CD14-positive monocyte (primary cell): ENCODE measurements at regions not wholly inside any gene's neighbourhood (a gene's known extent, or its start where the extent isn't known, plus 50 kb on each side); places are given as distances from the start of the nearest gene placed in this dataset.

ENCODE experiments used
- DNase-seq, 3 donors: peaks; one replicate each; pipeline ENCODE4 v3.0.0-alpha.2; 2011 to 2022
- H2AFZ ChIP-seq: 2 replicates; pipeline ENCODE4 v1.6.0; 2012; ENCODE audit warnings: mild to moderate bottlenecking, low read depth, low read length, inconsistent platforms; ENCODE audit not compliant: insufficient read depth, poor library complexity, severe bottlenecking
- H3K27ac ChIP-seq, 2 donors: 1 replicate in 1 of 2; 2 replicates in 1 of 2; pipeline ENCODE4 v1.5.1; 2012 to 2013; ENCODE audit warnings: low read length in 2 of 2, control low read depth in 1 of 2, inconsistent platforms in 1 of 2, low read depth in 1 of 2, mild to moderate bottlenecking in 1 of 2
- H3K27me3 ChIP-seq, 2 donors: one replicate each; pipeline versions ENCODE4 v1.6.0 to v1.6.1; 2011 to 2013; ENCODE audit warnings: low read length in 2 of 2; ENCODE audit not compliant: control insufficient read depth in 2 of 2, insufficient read depth in 2 of 2
- H3K36me3 ChIP-seq, 2 donors: replicated peaks in 1 of 2; 1 replicate in 1 of 2; 2 replicates in 1 of 2; pipeline versions ENCODE4 v1.5.1 to v1.6.1; 2012 to 2013; ENCODE audit warnings: low read length in 2 of 2, control low read depth in 1 of 2, inconsistent platforms in 1 of 2, mild to moderate bottlenecking in 1 of 2; ENCODE audit not compliant: insufficient read depth in 2 of 2, control insufficient read depth in 1 of 2
- H3K4me1 ChIP-seq, 2 donors: 1 replicate in 1 of 2; 2 replicates in 1 of 2; pipeline versions ENCODE4 v1.5.1 to v1.6.1; 2012 to 2013; ENCODE audit warnings: low read length in 2 of 2, control low read depth in 1 of 2, inconsistent platforms in 1 of 2, mild to moderate bottlenecking in 1 of 2, moderate library complexity in 1 of 2; ENCODE audit not compliant: insufficient read depth in 2 of 2, control insufficient read depth in 1 of 2
- H3K4me2 ChIP-seq: replicated peaks from 2 replicates; pipeline ENCODE3; 2012; ENCODE audit warnings: low read length, moderate library complexity, mild to moderate bottlenecking; ENCODE audit not compliant: poor library complexity, severe bottlenecking; ENCODE audit errors: extremely low read depth
- H3K4me3 ChIP-seq, 3 experiments: fragments of 200-600 bp in 1 of 3; sonication (generic) in 1 of 3; replicated peaks in 1 of 3; 1 replicate in 2 of 3; 2 replicates in 1 of 3; pipeline ENCODE4 v1.5.1; 2011 to 2013; ENCODE audit warnings: low read length in 3 of 3, mild to moderate bottlenecking in 3 of 3, control low read depth in 2 of 3, low read depth in 2 of 3, inconsistent platforms in 1 of 3, moderate library complexity in 1 of 3
- H3K79me2 ChIP-seq: 2 replicates; pipeline ENCODE4 v1.6.0; 2012; ENCODE audit warnings: mild to moderate bottlenecking, control low read depth, inconsistent platforms, low read length, moderate library complexity; ENCODE audit not compliant: insufficient read depth
- H3K9ac ChIP-seq: 2 replicates; pipeline ENCODE4 v1.6.0; 2017; ENCODE audit warnings: low read length, mild to moderate bottlenecking; ENCODE audit not compliant: insufficient read depth, poor library complexity, severe bottlenecking
- H3K9me3 ChIP-seq, 2 donors: replicated peaks in 1 of 2; 1 replicate in 1 of 2; 2 replicates in 1 of 2; pipeline versions ENCODE4 v1.5.1 to v1.6.1; 2012 to 2013; ENCODE audit warnings: low read length in 2 of 2, control low read depth in 1 of 2; ENCODE audit not compliant: control insufficient read depth in 1 of 2, insufficient read depth in 1 of 2
- H4K20me1 ChIP-seq: 2 replicates; pipeline ENCODE4 v1.6.0; 2012; ENCODE audit warnings: mild to moderate bottlenecking, low read length, control low read depth, moderate library complexity; ENCODE audit not compliant: insufficient read depth
- H3K27ac Mint-ChIP-seq, 7 donors: one replicate each; pipeline ENCODE4 v1.8.0; 2020; ENCODE audit warnings: mild to moderate bottlenecking in 7 of 7, mixed read lengths in 7 of 7, moderate library complexity in 6 of 7, inconsistent platforms in 2 of 7
- H3K27me3 Mint-ChIP-seq, 3 donors: one replicate each; pipeline ENCODE4 v1.8.0; 2021 to 2022; ENCODE audit warnings: low read depth in 3 of 3, mild to moderate bottlenecking in 3 of 3, mixed read lengths in 3 of 3, moderate library complexity in 3 of 3, inconsistent platforms in 1 of 3
- H3K36me3 Mint-ChIP-seq, 2 donors: one replicate each; pipeline ENCODE4 v1.8.0; 2020; ENCODE audit warnings: mixed read lengths in 2 of 2, inconsistent platforms in 1 of 2, mild to moderate bottlenecking in 1 of 2
- H3K4me1 Mint-ChIP-seq: one replicate; pipeline ENCODE4 v1.8.0; 2020; ENCODE audit warnings: mild to moderate bottlenecking, mixed read lengths
- H3K4me3 Mint-ChIP-seq, 2 donors: one replicate each; pipeline ENCODE4 v1.8.0; 2020; ENCODE audit warnings: mild to moderate bottlenecking in 2 of 2, mixed read lengths in 2 of 2, moderate library complexity in 1 of 2
- H3K9me3 Mint-ChIP-seq, 7 donors: one replicate each; pipeline ENCODE4 v1.8.0; 2020 to 2022; ENCODE audit warnings: mixed read lengths in 7 of 7, mild to moderate bottlenecking in 6 of 7, moderate library complexity in 6 of 7, inconsistent platforms in 2 of 7
- CTCF ChIP-seq: fragments of 200-600 bp; IDR thresholded peaks from one replicate; pipeline ENCODE4 v1.8.0; 2022; ENCODE audit warnings: antibody characterized with exemption, mild to moderate bottlenecking
- WGBS: methylation state at CpG from one replicate; pipeline ENCODE4 v1.1.5; 2013; ENCODE audit warnings: missing lambda C conversion rate; ENCODE audit not compliant: insufficient coverage; 5-methylcytosine and 5-hydroxymethylcytosine counted together
- intact Hi-C, 2 donors: fragments of 100-400 bp; cut with micrococcal nuclease; formaldehyde crosslinking; loops; one replicate each; pipeline versions ENCODE4 v1.15.0 to v1.15.1; 2023

- no peak overlapping the region for H2AFZ ChIP-seq
- TF ChIP-seq CTCF: no peak
- no peak overlapping the region for H3K9ac ChIP-seq
- Mint-ChIP-seq H3K27me3 (no peaks in the 10 kb centered on the region), H3K4me3 (no peak overlapping the region), H3K4me1 (no peaks in the 10 kb centered on the region), H3K36me3 (no peaks in the 10 kb centered on the region), H3K9me3 (peaks cover 0 to 8% (median 1%) of the 10 kb centered on the region in 7 donors), H3K27ac (no peak overlapping the region)
- 57% methylated on average over 1 of the region's 3 CpGs for WGBS
- H3K4me3 ChIP-seq: no peak overlapping the region
- no peaks in the 10 kb centered on the region for H3K36me3 ChIP-seq
- H3K4me1 ChIP-seq: no peaks in the 10 kb centered on the region
- no peaks in the 10 kb centered on the region for H3K9me3 ChIP-seq
- H3K4me2 ChIP-seq: no peak overlapping the region
- H3K27me3 ChIP-seq: no peaks in the 10 kb centered on the region
- H3K27ac ChIP-seq: no peak overlapping the region
- intact Hi-C loops: no loop called here
- H3K79me2 ChIP-seq: no peaks in the 10 kb centered on the region
- no peaks in the 10 kb centered on the region for H4K20me1 ChIP-seq
- no peak for DNase-seq
Observed at GRCh38 chr6:122153557-122153956, 245.9 kb upstream of the HSF2 start.

- no peak overlapping the region for H3K4me2 ChIP-seq
- H3K4me1 ChIP-seq: no peaks in the 10 kb centered on the region
- TF ChIP-seq CTCF: no peak
- H3K4me3 ChIP-seq: no peak overlapping the region
- Mint-ChIP-seq H3K27ac (no peak overlapping the region), H3K27me3 (no peaks in the 10 kb centered on the region), H3K9me3 (peaks cover 0 to 8% (median 1%) of the 10 kb centered on the region in 7 donors), H3K36me3 (no peaks in the 10 kb centered on the region), H3K4me3 (no peak overlapping the region), H3K4me1 (no peaks in the 10 kb centered on the region)
- DNase-seq: no peak
- H3K27me3 ChIP-seq: no peaks in the 10 kb centered on the region
- H3K36me3 ChIP-seq: no peaks in the 10 kb centered on the region
- no peaks in the 10 kb centered on the region for H3K79me2 ChIP-seq
- no CpG with 5 or more reads among the region's 1 CpG for WGBS
- H2AFZ ChIP-seq: no peak overlapping the region
- no peak overlapping the region for H3K27ac ChIP-seq
- intact Hi-C loops: no loop called here
- no peak overlapping the region for H3K9ac ChIP-seq
- H4K20me1 ChIP-seq: no peaks in the 10 kb centered on the region
- no peaks in the 10 kb centered on the region for H3K9me3 ChIP-seq
Observed at GRCh38 chr6:122154155-122154554, 245.3 kb upstream of the HSF2 start.
